ENCODE measurements at regions not wholly inside any gene's neighbourhood (a gene's known extent, or its start where the extent isn't known, plus 50 kb on each side); places are given as distances from the start of the nearest gene placed in this dataset.

GRCh38 chr2:240226672-240227537, 86.4 kb upstream of the OTOS start:
- no peaks in the 10 kb centered on the region; the same call in 1 of the 2 replicates for H3K9me3 ChIP-seq
- no peaks in the 10 kb centered on the region for H3K36me3 ChIP-seq
- no peak overlapping the region for H3K4me3 ChIP-seq (ENCODE audit: low read depth, low read length)
- H3K4me1 ChIP-seq: no peaks in the 10 kb centered on the region
- TF ChIP-seq CTCF (IDR thresholded peaks at IDR 0.05; ENCODE audit: low read depth, low read length): no peak
- H3K27me3 ChIP-seq: peaks cover 26% of the 10 kb centered on the region
- DNase-seq: no peak

- TF ChIP-seq CTCF (IDR thresholded peaks at IDR 0.05; ENCODE audit: low read depth, low read length): no peak
- no peaks in the 10 kb centered on the region for H3K4me1 ChIP-seq
- DNase-seq: no peak
Observed at GRCh38 chr2:240227538-240228428, 87.3 kb upstream of the OTOS start.

GRCh38 chr2:240229005-240229404, 88.5 kb upstream of the OTOS start:
- no peak overlapping the region for H3K4me3 ChIP-seq (ENCODE audit: low read depth, low read length)
- no peak for TF ChIP-seq CTCF (IDR thresholded peaks at IDR 0.05; ENCODE audit: low read depth, low read length)
- peaks cover 9% of the 10 kb centered on the region; the same call in 1 of the 2 replicates for H3K27me3 ChIP-seq
- H3K9me3 ChIP-seq: no peaks in the 10 kb centered on the region; the same call in none of the 2 replicates
- H3K4me1 ChIP-seq: 0 out of 2 replicates have a peak, but pooled peaks cover 2% of the 10 kb centered on the region
- H3K36me3 ChIP-seq: no peaks in the 10 kb centered on the region
- no peak for DNase-seq

More at GRCh38 chr2:240227538-240228428, 87.3 kb upstream of the OTOS start:
- Histone ChIP-seq H3K27me3 (peaks cover 21% of the 10 kb centered on the region), H3K4me3 (ENCODE audit: low read depth, low read length) (no peak overlapping the region), H3K9me3 (no peaks in the 10 kb centered on the region; the same call in none of the 2 replicates), H3K36me3 (no peaks in the 10 kb centered on the region)

GRCh38 chr2:240229603-240230235, 89.3 kb upstream of the OTOS start:
- no peak for DNase-seq
- Histone ChIP-seq H3K4me1 (0 out of 2 replicates have a peak, but pooled peaks cover 2% of the 10 kb centered on the region), H3K27me3 (peaks cover 5% of the 10 kb centered on the region; the same call in 1 of the 2 replicates), H3K4me3 (ENCODE audit: low read depth, low read length) (no peak overlapping the region), H3K9me3 (no peaks in the 10 kb centered on the region; the same call in none of the 2 replicates), H3K36me3 (no peaks in the 10 kb centered on the region)
- TF ChIP-seq CTCF (IDR thresholded peaks at IDR 0.05; ENCODE audit: low read depth, low read length): no peak

GRCh38 chr2:240230291-240230931, 90.0 kb upstream of the OTOS start:
- Histone ChIP-seq H3K36me3 (no peaks in the 10 kb centered on the region), H3K9me3 (no peaks in the 10 kb centered on the region; the same call in none of the 2 replicates), H3K4me1 (0 out of 2 replicates have a peak, but pooled peaks cover 2% of the 10 kb centered on the region), H3K4me3 (ENCODE audit: low read depth, low read length) (no peak overlapping the region), H3K27me3 (no peaks in the 10 kb centered on the region)
- no peak for DNase-seq
- no peak for TF ChIP-seq CTCF (IDR thresholded peaks at IDR 0.05; ENCODE audit: low read depth, low read length)
